ENCODE measurements at regions not wholly inside any gene's neighbourhood (a gene's known extent, or its start where the extent isn't known, plus 50 kb on each side); places are given as distances from the start of the nearest gene placed in this dataset.

DNA sequence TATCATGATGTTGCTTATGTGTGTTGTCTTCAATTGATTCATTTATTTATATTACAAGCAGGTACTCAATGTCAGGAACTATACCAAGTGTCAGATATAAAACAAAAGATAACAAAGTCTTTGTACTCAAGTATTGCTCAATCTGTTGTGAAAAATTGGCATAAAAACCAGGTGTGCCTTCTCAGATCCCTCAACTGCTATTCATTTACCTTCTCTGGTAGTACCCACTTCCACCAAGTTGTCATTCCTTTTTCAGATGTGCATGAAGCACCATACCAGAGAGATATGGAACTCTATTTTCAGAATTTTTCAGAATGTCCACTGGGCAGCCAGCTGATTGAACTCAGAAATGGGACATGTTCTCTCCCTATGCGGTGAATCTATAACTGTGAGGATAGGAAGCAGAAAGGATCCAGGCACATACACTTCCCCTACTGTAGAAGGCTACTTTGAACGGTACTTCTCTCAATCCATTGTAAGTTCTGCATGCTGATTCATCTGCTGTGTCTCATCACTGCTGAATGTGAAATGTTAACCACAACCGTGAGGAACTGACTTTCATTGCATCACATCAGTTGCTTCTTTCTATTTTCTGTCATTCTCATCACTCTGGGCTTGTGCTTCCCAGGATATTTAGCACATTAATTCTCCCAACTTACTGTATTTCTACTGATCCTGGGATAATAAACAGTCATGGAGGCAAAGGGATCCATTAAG, 1621.3 kb downstream of the SUCLG1 start:
- Mint-ChIP-seq H3K9me3 (ENCODE audit: low read depth) (no peaks in the 10 kb centered on the region), H3K27ac (ENCODE audit: unreplicated experiment) (no peak overlapping the region), H3K4me3 (ENCODE audit: unreplicated experiment) (no peak overlapping the region), H3K4me1 (ENCODE audit: low read depth) (peaks cover 5% of the 10 kb centered on the region), H3K27me3 (ENCODE audit: low read depth) (peaks cover 14% of the 10 kb centered on the region), H3K36me3 (ENCODE audit: low read depth) (no peaks in the 10 kb centered on the region)
- TF ChIP-seq, protein P1, sequence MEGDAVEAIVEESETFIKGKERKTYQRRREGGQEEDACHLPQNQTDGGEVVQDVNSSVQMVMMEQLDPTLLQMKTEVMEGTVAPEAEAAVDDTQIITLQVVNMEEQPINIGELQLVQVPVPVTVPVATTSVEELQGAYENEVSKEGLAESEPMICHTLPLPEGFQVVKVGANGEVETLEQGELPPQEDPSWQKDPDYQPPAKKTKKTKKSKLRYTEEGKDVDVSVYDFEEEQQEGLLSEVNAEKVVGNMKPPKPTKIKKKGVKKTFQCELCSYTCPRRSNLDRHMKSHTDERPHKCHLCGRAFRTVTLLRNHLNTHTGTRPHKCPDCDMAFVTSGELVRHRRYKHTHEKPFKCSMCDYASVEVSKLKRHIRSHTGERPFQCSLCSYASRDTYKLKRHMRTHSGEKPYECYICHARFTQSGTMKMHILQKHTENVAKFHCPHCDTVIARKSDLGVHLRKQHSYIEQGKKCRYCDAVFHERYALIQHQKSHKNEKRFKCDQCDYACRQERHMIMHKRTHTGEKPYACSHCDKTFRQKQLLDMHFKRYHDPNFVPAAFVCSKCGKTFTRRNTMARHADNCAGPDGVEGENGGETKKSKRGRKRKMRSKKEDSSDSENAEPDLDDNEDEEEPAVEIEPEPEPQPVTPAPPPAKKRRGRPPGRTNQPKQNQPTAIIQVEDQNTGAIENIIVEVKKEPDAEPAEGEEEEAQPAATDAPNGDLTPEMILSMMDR (IDR thresholded peaks at IDR 0.05): no peak
- no peak for DNase-seq (ENCODE audit: low spot score)

- H3K27me3 Mint-ChIP-seq (ENCODE audit: low read depth): peaks cover 11% of the 10 kb centered on the region
- H3K4me3 Mint-ChIP-seq (ENCODE audit: unreplicated experiment): no peak overlapping the region
- H3K4me1 Mint-ChIP-seq (ENCODE audit: low read depth): peaks cover 5% of the 10 kb centered on the region
- TF ChIP-seq, protein P1 (IDR thresholded peaks at IDR 0.05): no peak
- H3K9me3 Mint-ChIP-seq (ENCODE audit: low read depth): no peaks in the 10 kb centered on the region
- DNase-seq (ENCODE audit: low spot score): no peak
- H3K36me3 Mint-ChIP-seq (ENCODE audit: low read depth): no peaks in the 10 kb centered on the region
- H3K27ac Mint-ChIP-seq (ENCODE audit: unreplicated experiment): no peak overlapping the region
Measured at GRCh38 chr2:82834893-82835292, 1624.2 kb downstream of the SUCLG1 start.

- H3K27ac Mint-ChIP-seq (ENCODE audit: unreplicated experiment): no peak overlapping the region
- H3K36me3 Mint-ChIP-seq (ENCODE audit: low read depth): no peaks in the 10 kb centered on the region
- no peaks in the 10 kb centered on the region for H3K9me3 Mint-ChIP-seq (ENCODE audit: low read depth)
- peaks cover 20% of the 10 kb centered on the region for H3K27me3 Mint-ChIP-seq (ENCODE audit: low read depth)
- H3K4me3 Mint-ChIP-seq (ENCODE audit: unreplicated experiment): no peak overlapping the region
- no peaks in the 10 kb centered on the region for H3K4me1 Mint-ChIP-seq (ENCODE audit: low read depth)
- TF ChIP-seq, protein P1 (IDR thresholded peaks at IDR 0.05): no peak
- no peak for DNase-seq (ENCODE audit: low spot score)
Measured at GRCh38 chr2:82827426-82827825, 1631.7 kb downstream of the SUCLG1 start.

DNA sequence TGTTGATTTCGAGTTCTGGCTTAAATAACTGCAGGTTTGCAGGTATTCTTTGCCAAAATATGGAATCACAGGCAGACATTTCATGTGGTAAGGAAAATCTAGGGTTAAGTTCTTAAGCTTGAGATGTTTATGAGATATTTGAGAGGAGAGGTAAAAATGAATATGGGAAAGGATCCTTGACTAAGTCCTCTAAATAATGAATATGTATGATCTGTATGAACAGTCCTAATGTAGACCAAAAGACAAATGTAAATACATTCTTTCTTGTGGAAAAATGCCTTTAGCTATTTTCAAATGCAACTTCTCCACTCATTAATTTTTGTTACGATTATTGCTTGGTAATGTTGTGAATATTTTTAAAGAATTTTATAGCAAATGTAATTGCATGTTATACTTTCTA, 1632.6 kb downstream of the SUCLG1 start:
- Mint-ChIP-seq H3K27ac (ENCODE audit: unreplicated experiment) (no peak overlapping the region), H3K4me1 (ENCODE audit: low read depth) (no peaks in the 10 kb centered on the region), H3K36me3 (ENCODE audit: low read depth) (no peaks in the 10 kb centered on the region), H3K9me3 (ENCODE audit: low read depth) (no peaks in the 10 kb centered on the region), H3K27me3 (ENCODE audit: low read depth) (peaks cover 20% of the 10 kb centered on the region), H3K4me3 (ENCODE audit: unreplicated experiment) (no peak overlapping the region)
- TF ChIP-seq, protein P1 (IDR thresholded peaks at IDR 0.05): no peak
- no peak for DNase-seq (ENCODE audit: low spot score)

DNA sequence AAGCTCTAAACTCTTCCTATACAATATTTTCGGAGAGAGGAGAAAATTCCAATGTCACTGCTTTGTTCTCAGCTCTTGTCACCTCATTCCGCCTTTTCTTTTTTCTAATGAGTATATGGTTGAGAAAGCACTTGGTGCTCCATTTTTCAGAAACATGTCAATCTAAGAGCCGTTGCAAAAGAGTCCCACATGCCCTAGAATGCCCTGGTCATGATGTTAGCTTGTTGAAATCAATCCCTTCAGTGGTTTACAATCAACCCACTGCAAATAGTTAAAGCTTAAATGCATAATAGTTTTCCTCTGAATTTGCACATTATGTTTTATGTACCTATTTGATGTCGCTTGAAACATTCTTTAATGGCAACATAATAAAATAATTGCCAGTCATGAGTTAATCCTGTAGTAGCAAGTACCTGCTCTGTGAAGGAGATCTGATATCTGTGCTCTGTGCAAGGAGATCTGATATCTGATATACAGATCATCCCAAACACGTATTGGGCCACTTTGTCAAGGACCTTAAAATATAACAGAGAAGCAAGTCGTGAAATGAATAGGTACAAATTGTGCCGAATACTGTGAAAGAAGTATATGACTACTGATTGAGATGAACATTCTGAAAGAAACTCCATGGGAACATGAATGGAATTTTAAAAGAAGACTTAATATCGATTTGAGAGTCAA, 1633.5 kb downstream of the SUCLG1 start:
- Mint-ChIP-seq H3K4me1 (ENCODE audit: low read depth) (no peaks in the 10 kb centered on the region), H3K9me3 (ENCODE audit: low read depth) (no peaks in the 10 kb centered on the region), H3K27me3 (ENCODE audit: low read depth) (peaks cover 20% of the 10 kb centered on the region), H3K36me3 (ENCODE audit: low read depth) (no peaks in the 10 kb centered on the region), H3K27ac (ENCODE audit: unreplicated experiment) (no peak overlapping the region), H3K4me3 (ENCODE audit: unreplicated experiment) (no peak overlapping the region)
- no peak for DNase-seq (ENCODE audit: low spot score)
- TF ChIP-seq, protein P1 (IDR thresholded peaks at IDR 0.05): no peak

Measured in chondrocyte (in vitro differentiated cells).